GM23338 (cell line): ENCODE measurements at regions not wholly inside any gene's neighbourhood (a gene's known extent, or its start where the extent isn't known, plus 50 kb on each side); places are given as distances from the start of the nearest gene placed in this dataset.

Experiments
- ATAC-seq: fragments of 200-7000 bp; cut with Tn5 transposase; 3 replicates; pipeline ENCODE4 v1.9.1; 2020
- DNase-seq: peaks from one replicate; pipeline ENCODE4 v3.0.0-alpha.2; 2015; ENCODE audit warnings: low spot score
- H2AFZ ChIP-seq: fragments of 200-600 bp; sonication (generic); 2 replicates; pipeline ENCODE4 v1.8.0; 2016; ENCODE audit warnings: antibody characterized with exemption, mild to moderate bottlenecking, moderate library complexity
- H3F3A ChIP-seq: fragments of 200-600 bp; sonication (generic); replicated peaks from 2 replicates; pipeline ENCODE4 v1.8.0; 2017; ENCODE audit warnings: antibody characterized with exemption, mixed run types, low read depth
- H3K27ac ChIP-seq: fragments of 200-600 bp; sonication (generic); 2 replicates; pipeline ENCODE4 v1.6.1; 2016; ENCODE audit warnings: low read depth
- H3K27me3 ChIP-seq: fragments of 200-600 bp; sonication (generic); 2 replicates; pipeline ENCODE4 v1.8.0; 2016; ENCODE audit warnings: mild to moderate bottlenecking, mixed run types, moderate library complexity; ENCODE audit not compliant: insufficient read depth
- H3K36me3 ChIP-seq: fragments of 200-600 bp; sonication (generic); 2 replicates; pipeline ENCODE4 v1.8.0; 2016; ENCODE audit warnings: mild to moderate bottlenecking; ENCODE audit not compliant: insufficient read depth
- H3K4me1 ChIP-seq: fragments of 200-600 bp; sonication (generic); 2 replicates; pipeline ENCODE4 v1.8.0; 2016; ENCODE audit warnings: mild to moderate bottlenecking, moderate library complexity; ENCODE audit not compliant: insufficient read depth
- H3K4me2 ChIP-seq: fragments of 200-600 bp; sonication (generic); 2 replicates; pipeline ENCODE4 v1.7.1; 2017; ENCODE audit warnings: mixed run types
- H3K4me3 ChIP-seq: fragments of 200-600 bp; sonication (generic); 2 replicates; pipeline ENCODE4 v1.6.1; 2016; ENCODE audit warnings: mixed run types
- H3K79me2 ChIP-seq: fragments of 200-600 bp; sonication (generic); replicated peaks from 2 replicates; pipeline ENCODE4 v1.8.0; 2017; ENCODE audit warnings: mild to moderate bottlenecking; ENCODE audit not compliant: insufficient read depth
- H3K9me2 ChIP-seq: fragments of 200-600 bp; sonication (generic); 2 replicates; pipeline ENCODE4 v1.8.0; 2017; ENCODE audit not compliant: insufficient read depth
- H4K20me1 ChIP-seq: fragments of 200-600 bp; sonication (generic); replicated peaks from 2 replicates; pipeline ENCODE4 v1.8.0; 2017; ENCODE audit warnings: mild to moderate bottlenecking; ENCODE audit not compliant: insufficient read depth
- H3K27ac Mint-ChIP-seq: 2 replicates; pipeline ENCODE4 v1.8.0; 2020; ENCODE audit warnings: inconsistent platforms, mild to moderate bottlenecking, moderate library complexity, mixed read lengths
- H3K27me3 Mint-ChIP-seq: 3 replicates; pipeline ENCODE4 v1.8.0; 2022; ENCODE audit warnings: low read depth, mild to moderate bottlenecking, moderate library complexity, mixed read lengths, inconsistent platforms; ENCODE audit not compliant: insufficient read depth, poor library complexity
- H3K36me3 Mint-ChIP-seq: 3 replicates; pipeline ENCODE4 v1.8.0; 2021; ENCODE audit warnings: low read depth, mild to moderate bottlenecking, inconsistent platforms, moderate library complexity, mixed read lengths
- H3K4me1 Mint-ChIP-seq: 3 replicates; pipeline ENCODE4 v1.8.0; 2020; ENCODE audit warnings: mild to moderate bottlenecking, inconsistent platforms, mixed read lengths
- H3K4me3 Mint-ChIP-seq: 3 replicates; pipeline ENCODE4 v1.8.0; 2021; ENCODE audit warnings: moderate library complexity, mild to moderate bottlenecking, inconsistent platforms, mixed read lengths
- H3K9me3 Mint-ChIP-seq: 3 replicates; pipeline ENCODE4 v1.8.0; 2020; ENCODE audit warnings: moderate library complexity, mild to moderate bottlenecking, inconsistent platforms, mixed read lengths
- CREB1 ChIP-seq: fragments of 250-450 bp; sonication (Bioruptor Pico); IDR thresholded peaks from 2 replicates; pipeline ENCODE4 v1.5.0; 2020; ENCODE audit warnings: low read depth, mild to moderate bottlenecking, moderate library complexity
- CTCF ChIP-seq, 2 experiments: fragments of 200-600 bp in 1 of 2; sonication (generic) in 1 of 2; conservative IDR thresholded peaks; 2 replicates each; pipeline versions ENCODE4 v1.5.1 to v1.6.1; 2016 to 2017; ENCODE audit warnings: antibody characterized with exemption in 2 of 2, low read depth in 2 of 2, mild to moderate bottlenecking in 2 of 2, moderate library complexity in 1 of 2
- ETS1 ChIP-seq: IDR thresholded peaks from 2 replicates; pipeline ENCODE4 v1.6.1; 2016; ENCODE audit warnings: antibody characterized with exemption
- EZH2 ChIP-seq: fragments of 200-600 bp; sonication (generic); IDR thresholded peaks from one replicate; pipeline ENCODE4 v1.8.0; 2017; ENCODE audit warnings: antibody characterized with exemption, mild to moderate bottlenecking, low read depth; ENCODE audit not compliant: unreplicated experiment
- EZH2phosphoT487 ChIP-seq: fragments of 200-600 bp; sonication (generic); IDR thresholded peaks from one replicate; pipeline ENCODE4 v1.8.1; 2018; ENCODE audit warnings: antibody characterized with exemption; ENCODE audit not compliant: unreplicated experiment
- JUNB ChIP-seq: IDR thresholded peaks from one replicate; pipeline ENCODE4 v1.6.1; 2016; ENCODE audit warnings: antibody characterized with exemption; ENCODE audit not compliant: unreplicated experiment
- NANOG ChIP-seq: IDR thresholded peaks from 2 replicates; pipeline ENCODE4 v1.6.1; 2016; ENCODE audit warnings: antibody characterized with exemption, borderline replicate concordance
- POLR2AphosphoS5 ChIP-seq: IDR thresholded peaks from 2 replicates; pipeline ENCODE4 v1.6.1; 2016; ENCODE audit warnings: antibody characterized with exemption, low read depth
- REST ChIP-seq: IDR thresholded peaks from one replicate; pipeline ENCODE4 v1.6.1; 2018; ENCODE audit warnings: antibody characterized with exemption; ENCODE audit not compliant: unreplicated experiment
- STAT1 ChIP-seq: IDR thresholded peaks from one replicate; pipeline ENCODE4 v1.6.1; 2016; ENCODE audit warnings: antibody characterized with exemption; ENCODE audit not compliant: unreplicated experiment
- ZNF114 ChIP-seq: fragments of 250-450 bp; sonication (Bioruptor Pico); IDR thresholded peaks from 2 replicates; pipeline ENCODE4 v1.5.0; 2020; ENCODE audit warnings: mild to moderate bottlenecking, moderate library complexity
- ZNF331 ChIP-seq: fragments of 250-450 bp; sonication (Bioruptor Pico); IDR thresholded peaks from 2 replicates; pipeline ENCODE4 v1.5.0; 2020; ENCODE audit warnings: low read depth, mild to moderate bottlenecking, moderate library complexity
- ZNF462 ChIP-seq: fragments of 250-450 bp; sonication (Bioruptor Pico); IDR thresholded peaks from 2 replicates; pipeline ENCODE4 v1.5.0; 2020; ENCODE audit warnings: mild to moderate bottlenecking, moderate library complexity

- Histone ChIP-seq H4K20me1 (no peaks in the 10 kb centered on the region), H2AFZ (peak overlapping the region; percentile 93; the same call in 1 of the 2 replicates), H3K27ac (no peak overlapping the region), H3K4me2 (no peak overlapping the region), H3F3A (no peaks in the 10 kb centered on the region), H3K27me3 (no peaks in the 10 kb centered on the region), H3K4me1 (peaks cover 13% of the 10 kb centered on the region), H3K36me3 (no peaks in the 10 kb centered on the region), H3K9me2 (no peaks in the 10 kb centered on the region), H3K79me2 (no peaks in the 10 kb centered on the region), H3K4me3 (no peak overlapping the region)
- Mint-ChIP-seq H3K9me3 (no peaks in the 10 kb centered on the region), H3K27me3 (peaks cover 4% of the 10 kb centered on the region), H3K36me3 (no peaks in the 10 kb centered on the region), H3K4me1 (peaks cover 22% of the 10 kb centered on the region), H3K4me3 (no peak overlapping the region), H3K27ac (no peak overlapping the region)
- ATAC-seq (peak; percentile 70), DNase-seq (no peak)
- TF ChIP-seq JUNB (no peak), CREB1 (CRISPR knock-in tag) (no peak), ZNF331 (no peak), STAT1 (no peak), ETS1 (no peak), POLR2AphosphoS5 (no peak), EZH2 (no peak), REST (no peak), EZH2phosphoT487 (no peak), ZNF462 (CRISPR knock-in tag) (no peak), CTCF (conservative IDR thresholded peaks at IDR 0.05; ENCODE audit: low read depth in 2 of 2) (no peak), ZNF114 (no peak), NANOG (no peak)
These were observed 352.6 kb downstream of the VRK1 start for GRCh38 chr14:97149775-97150174.
